ENCODE measurements at regions not wholly inside any gene's neighbourhood (a gene's known extent, or its start where the extent isn't known, plus 50 kb on each side); places are given as distances from the start of the nearest gene placed in this dataset.

DNA sequence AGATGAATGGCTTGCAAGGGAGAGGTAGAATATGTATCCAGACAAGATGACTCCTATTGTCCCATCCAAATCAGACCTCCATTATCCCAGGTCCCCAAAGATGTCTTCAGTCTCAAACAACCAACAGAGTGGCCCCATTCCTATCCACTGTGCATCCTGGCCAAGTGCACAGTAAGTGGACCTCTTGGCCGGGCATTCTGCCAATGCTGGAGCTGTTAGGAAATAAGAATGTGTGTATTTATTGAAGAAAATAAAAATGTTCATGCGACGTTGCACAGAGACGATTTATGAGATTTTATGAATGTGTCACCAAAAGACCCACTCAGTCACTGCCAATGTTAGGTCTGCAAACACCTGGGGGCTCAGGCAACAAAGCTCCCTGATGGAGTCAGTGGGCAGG, 196.0 kb downstream of the MAFB start:
- DNase-seq (ENCODE audit: low read depth): peak; percentile 95

DNA sequence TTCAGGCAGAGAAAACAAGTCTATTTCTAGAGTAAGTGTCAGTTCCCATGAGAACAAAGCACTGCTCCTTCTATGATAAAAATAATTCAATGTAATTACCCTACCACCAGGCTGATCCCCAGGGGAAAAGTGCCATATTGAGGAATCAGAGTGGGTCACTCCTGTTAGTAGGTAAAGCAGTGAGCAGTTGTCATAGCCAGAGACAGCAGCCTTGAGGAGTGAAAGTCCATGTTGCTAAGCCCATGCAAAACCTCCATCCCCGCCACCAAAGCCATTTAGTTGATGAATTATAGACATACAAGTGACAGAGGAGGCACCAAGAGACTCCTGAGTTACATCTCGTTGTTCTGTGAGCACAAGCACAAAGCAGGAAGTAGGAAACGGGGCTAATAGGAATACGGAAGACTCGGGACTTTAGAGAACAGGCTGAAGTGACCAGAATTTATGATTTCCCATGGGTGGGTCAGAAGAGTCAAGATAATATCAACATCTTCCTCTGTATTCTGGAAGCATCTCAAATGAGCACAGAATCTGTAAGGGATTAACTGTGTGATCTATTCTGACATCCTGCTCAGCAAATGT, 197.9 kb downstream of the MAFB start:
- no peak for DNase-seq (ENCODE audit: low read depth)

DNA sequence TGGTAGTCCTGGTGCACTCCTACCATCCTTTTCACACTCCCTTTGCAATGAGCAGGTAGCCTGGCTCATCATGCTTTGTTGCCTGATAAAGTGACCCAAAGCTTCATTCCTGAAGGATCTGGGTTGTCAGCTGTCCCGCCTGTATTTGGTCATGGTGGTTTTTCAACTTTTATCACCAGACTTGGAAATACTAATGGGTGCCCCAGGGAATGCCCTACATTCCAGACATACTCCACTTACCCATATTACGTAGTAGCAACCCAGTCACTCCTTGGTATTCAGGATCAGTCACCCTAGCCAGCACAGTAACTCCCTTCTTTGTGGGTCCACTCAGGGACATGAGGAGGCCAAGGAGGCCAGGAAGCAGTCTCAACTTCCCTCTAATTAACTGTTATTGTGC, 199.2 kb downstream of the MAFB start:
- peak; percentile 99 for DNase-seq (ENCODE audit: low read depth)

DNA sequence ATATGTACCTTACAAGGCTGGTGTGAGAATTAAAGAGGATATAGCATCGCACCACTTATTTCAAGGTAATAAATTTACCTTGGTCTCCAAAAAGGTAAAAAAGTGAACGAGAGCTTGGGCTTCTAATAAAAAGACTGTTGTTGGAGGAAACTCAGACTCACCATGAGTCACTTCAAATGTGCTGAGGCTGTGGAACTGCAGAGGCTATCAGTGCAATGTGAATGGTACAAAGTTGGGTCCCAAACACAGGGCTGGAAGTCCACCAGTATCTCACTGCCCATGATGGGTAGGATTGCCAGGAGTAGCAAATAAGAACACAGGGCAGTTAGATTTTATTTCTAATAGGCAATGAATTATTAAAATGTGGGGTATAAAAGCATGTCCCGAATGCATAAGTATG, 200.6 kb downstream of the MAFB start:
- peak; percentile 72 for DNase-seq (ENCODE audit: low read depth)

DNA sequence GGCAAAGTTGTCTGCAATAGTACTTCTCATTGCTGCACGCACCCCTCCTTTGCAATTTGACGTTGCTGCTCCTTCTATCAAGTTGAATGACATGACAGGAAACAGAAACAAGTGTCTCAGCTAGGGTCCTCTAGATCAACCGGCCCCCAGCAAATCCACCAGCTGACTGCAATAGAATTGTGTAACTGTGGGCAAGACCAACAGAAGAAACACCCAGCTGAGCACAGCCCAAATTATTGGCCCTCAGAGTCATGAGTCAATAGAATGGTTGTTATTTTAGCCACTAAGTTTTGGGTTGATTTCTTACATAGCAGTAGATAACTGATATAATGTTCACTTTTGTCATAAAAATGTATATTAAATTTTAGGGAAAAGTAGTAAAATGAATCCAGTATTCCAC, 202.7 kb downstream of the MAFB start:
- no peak for DNase-seq (ENCODE audit: low read depth)

DNA sequence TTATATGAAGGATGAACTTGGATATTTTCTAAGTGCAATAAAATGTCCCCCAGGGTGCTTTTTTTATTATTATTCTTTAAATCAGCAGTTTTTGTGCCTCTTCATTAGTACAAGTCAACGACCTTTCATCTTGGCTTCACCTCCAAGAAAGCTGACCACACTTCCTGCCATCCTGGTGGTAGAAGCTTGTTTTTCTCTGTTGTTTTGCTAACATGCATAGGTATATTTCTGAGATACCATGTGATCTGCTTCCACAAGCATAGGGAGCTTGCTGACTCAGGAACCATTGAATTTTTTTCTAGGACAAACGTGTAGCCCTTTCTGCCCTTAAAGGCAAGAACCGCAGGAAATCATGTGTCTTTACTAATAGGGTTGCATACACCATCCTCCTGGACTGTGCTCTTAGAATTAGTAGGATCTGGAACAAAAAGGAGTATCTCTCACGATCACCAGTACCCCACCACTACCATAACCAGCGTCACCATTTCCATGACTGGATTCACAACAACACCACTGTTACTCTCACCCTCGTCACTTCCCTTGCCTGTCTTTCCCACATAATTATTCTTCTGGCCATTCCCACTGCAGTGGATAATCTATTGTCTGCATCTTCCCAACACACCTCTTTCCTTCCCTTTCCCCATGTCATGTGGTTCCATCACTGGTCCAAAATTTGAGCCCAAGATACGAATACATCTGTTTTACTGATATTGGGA, 207.1 kb downstream of the MAFB start:
- DNase-seq (ENCODE audit: low read depth): peak; percentile 47

DNA sequence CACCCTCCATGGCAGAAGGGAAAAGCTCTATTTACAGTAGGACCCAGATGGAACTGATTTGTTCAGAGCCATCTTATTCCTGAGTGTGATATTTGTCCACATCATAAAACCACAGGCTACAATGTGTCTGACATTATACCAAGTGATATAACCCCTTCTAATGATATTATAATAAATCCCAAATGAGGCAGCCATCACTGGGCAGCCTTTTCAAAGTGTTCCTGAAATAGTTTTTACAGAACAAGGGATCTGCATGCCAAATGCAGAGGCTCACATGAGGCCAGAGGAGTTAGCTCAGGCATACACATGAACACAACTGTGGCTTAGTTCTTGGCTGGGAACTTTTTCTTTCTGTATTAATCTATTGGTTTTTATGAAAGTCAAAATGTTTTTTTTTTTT, 207.7 kb downstream of the MAFB start:
- DNase-seq (ENCODE audit: low read depth): no peak

DNA sequence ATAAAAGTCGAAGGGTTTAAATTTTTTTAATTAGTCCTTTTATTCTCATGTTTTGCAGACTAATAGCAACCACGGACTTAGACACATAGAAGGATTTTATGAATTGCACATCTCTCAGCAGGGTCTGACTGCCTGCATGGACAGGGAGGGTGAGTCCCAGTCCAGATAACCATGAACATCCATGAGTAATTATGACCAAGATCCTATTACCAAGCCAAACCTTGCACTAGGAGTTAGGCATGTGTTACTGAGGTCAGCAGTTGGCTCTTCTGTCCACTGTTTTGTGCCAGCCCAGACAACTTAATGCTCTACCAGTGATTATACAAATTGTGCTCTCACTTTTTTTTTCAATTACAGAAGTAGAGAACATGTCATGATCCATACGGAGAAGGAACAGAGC, 211.2 kb downstream of the MAFB start:
- peak; percentile 44 for DNase-seq (ENCODE audit: low read depth)

DNA sequence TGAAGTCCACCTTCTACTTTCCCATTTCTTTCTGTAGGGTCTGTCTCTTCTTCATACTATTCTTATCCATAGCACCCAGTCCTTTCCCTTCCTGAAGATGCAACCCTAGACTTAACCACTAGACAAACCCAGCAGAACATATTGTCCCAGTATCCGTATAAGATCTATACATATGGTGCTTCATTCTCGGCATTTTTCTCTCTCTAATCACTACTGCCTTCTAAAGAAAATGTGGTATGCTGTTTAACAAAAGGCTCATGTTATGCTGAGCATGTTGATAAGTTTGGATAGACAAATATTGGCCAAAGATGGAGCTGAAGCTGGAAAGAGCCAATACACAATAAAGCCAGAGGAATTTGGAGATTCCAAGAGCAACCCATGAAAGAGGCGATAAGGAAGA, 212.6 kb downstream of the MAFB start:
- no peak for DNase-seq (ENCODE audit: low read depth)

DNA sequence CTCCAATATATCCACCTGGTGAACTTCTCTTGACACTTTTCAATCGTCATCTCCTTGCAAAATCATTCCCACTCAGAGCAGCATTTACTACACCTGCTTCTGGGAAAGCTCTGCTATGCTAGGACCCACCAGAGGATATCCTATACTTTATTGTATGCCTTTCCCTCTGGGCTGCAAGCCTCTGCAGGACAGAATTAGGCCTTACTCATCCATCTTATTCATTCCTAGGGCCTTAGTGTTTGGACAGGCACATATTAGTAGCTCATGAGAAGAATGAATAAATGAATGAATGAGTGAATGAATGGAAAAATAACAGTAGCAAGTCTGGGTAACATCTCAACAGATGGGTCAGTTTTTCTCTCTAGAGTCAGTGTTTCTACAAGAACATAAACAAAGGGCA, 216.1 kb downstream of the MAFB start:
- DNase-seq (ENCODE audit: low read depth): no peak

DNA sequence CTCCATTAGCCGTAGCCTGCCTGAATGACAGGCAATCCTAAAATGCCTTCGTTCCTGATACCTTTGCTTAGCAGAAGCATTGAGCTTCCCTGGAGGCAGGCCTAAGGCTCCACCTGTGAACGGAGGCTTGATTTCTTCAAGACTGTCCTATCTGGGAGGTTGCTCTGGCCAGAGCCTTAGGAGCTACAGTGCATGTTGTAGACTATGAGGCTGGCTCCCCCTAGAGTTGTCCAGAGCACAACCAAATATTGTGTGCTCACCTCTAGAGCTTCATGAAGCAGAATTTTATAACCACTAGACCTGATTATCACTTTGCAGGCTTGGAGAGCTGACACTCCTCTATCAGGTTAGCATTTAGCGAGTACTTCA, 217.8 kb downstream of the MAFB start:
- peak; percentile 43 for DNase-seq (ENCODE audit: low read depth)

DNA sequence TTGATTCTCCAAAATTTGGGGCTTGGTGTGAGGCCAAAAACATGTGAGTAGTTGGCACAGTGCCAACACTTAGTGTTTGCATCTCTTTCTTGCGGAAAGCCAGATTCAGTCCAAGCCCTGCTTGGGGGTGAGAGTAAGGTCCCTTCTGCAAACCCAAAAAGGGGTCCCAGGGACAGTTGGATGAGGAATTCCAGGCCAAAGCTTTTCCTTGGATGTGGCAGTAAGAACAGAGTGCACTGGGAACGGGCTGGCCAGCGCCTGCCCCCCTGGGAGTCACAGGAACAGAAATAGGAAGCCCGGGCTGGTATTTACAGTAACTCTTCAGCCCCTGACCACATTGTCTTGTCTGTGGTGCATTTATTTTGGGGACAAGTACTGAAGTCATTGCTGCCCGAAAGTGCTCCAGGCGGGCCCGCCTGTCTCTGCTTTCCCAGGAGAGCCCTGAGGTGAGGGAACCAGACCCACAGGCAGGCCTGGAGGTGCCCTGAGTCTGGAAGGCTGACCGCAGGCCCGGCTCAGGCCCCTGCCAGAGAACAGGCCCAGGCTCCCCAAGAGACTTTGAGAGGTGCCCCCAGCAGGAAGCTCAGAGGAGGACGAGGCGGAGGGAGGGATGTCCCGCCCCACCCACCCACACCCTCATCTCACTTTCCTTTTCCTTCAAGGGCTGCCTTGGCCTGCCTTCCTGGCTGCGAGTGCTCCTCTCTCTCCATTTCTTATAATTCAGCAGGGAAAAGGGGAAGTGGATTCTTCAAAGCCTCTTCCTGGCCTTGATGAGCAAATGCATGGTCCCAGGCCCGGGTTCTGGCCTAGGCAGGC, 218.4 kb downstream of the MAFB start:
- DNase-seq (ENCODE audit: low read depth): no peak

DNA sequence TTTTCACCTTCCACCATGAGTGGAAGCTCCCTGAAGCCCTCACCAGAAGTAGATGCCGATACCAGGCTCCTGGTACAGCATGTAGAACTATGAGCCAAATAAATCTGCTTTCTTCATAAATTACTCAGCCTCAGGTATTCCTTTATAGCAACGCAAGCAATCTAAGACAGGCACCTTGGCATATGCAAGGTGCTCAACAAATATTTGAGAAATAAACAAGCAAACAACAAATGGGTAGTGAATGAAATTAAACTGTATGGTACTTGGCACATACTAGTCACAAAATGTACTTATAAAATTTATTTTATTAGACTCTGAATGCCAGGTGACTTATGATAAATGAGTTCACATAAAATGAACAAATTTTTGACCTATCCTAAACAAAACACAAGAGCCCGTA, 220.3 kb downstream of the MAFB start:
- DNase-seq (ENCODE audit: low read depth): no peak

DNA sequence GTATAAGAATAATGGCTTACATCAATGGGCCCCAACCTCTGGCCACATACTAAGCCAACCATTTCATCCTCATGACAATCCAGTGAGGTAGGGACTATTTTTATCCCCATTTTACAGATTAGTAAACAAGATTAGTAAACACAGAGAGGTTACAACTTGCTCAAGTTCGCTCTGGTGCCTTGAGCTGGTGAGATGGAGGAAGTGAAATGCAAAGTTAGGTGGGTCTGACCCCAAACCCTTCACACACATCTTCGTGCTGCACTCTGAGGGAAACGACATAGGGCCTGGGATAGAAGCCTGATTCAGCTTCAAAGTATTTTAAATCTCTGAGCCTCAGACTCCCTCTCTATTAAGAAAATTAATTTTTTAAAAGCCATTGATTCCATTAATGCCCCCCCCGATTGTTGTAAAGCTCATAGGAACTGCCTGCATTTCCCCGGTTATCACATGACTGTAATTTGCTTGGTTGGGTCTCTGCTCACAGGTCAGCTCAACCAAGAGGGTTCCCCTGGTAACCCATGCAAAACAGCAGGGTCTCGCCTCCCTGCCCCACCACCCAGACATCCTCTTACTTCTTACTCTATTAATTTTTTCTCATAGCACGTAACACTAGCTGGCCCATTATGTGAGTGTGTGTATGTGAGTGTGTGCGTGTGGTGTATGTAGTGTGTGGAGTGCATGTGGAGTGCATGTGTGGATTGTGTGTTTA, 221.2 kb downstream of the MAFB start:
- no peak for DNase-seq (ENCODE audit: low read depth)

DNA sequence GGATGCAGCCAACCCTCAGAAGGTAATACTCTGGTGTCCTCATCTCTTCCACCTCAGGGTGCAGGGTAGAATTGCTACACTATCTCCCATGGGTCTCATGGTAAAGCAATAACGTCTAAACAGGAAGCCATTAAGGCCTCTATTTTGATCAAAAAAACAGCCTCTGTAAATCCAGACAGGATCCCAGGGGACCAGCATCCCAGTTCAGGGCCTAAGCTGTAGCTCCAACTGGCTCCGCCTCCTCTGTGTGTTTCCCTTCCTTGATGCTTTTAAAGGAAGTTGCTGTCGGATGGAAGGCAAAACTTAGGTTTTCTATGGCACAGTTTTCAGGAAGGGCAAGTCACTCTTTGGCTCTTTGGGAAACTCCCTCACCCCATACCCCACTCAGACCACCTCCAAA, 222.0 kb downstream of the MAFB start:
- DNase-seq (ENCODE audit: low read depth): no peak

DNA sequence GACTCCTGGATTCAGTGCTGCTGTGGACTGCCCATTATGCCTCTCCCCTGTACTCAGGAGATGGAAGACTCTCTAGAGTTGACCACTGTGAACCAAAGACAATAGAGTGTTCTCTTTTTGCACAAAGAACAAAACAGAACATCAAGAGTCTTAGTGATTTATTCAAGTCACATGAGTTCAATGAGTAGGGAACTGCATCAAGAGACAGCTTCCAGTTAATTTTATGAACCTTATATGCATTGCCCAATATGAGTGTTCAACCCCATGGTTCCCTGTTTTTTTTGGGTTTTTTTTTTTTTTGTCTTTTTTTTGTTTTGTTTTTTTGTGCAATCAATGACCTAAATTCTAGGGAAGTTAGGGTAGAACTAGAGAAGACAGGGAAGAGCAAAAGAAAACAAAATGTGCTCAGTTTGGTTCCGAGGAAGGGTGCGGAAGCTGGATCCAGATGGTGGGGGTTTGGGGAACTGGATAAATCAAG, 224.3 kb downstream of the MAFB start:
- no peak for DNase-seq (ENCODE audit: low read depth)

DNA sequence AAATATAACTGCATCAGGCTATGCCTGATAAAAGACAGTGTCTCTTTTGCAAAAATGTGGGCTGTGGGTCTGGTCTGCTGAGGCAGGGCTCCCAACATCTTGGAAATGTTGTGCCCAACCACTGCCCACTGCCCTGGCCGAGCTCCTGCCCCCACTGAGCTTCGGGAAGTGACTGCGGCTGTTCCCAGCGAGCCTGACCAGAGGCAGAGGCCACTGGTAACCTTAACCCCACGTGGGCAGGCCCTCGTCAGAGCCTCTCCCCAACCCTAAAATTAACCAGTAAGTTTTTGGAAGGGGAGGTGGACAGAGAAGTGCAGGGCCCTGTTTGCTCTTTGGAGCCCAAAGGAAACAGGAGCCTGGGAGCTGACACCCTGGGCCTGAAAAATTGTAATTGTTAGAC, 225.9 kb downstream of the MAFB start:
- DNase-seq (ENCODE audit: low read depth): no peak

DNA sequence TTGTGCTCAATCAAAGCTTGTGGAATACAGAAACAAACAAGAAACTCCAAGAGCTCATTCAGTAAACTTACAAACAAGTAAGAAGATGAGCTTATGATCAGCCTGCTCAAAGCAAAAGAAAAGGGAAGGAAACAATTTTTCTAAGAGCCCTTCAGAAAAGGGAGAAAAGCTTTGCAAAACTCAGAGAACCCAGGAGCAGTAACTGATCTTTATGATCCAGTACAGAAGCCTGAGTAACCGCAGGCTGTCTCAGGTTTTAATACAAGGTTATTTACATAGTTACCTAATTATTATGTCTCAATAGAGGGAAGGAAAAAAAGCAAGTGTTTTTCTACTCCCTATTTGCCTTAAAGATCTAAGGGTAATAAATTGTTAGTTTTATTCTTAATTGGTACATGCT, 226.5 kb downstream of the MAFB start:
- DNase-seq (ENCODE audit: low read depth): no peak

DNA sequence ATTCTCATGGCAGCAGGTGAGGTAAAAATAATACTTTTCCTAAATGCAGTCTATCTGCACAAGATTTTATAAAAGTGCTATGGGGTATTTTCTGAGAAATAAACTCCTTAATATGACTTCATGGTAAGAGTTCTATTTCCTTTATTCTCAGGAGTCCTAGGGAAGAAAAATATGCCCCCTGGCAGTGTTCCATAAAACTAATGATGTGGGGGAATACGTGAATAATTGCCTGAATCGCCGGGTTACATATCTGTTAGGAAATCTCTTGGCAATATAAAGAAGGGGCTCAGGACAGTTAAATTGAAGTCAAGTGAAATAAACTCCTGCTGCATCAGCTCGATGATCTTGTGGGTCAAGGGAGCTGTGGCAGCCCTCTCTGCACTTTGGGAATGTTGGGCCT, 229.7 kb downstream of the MAFB start:
- DNase-seq (ENCODE audit: low read depth): no peak

DNA sequence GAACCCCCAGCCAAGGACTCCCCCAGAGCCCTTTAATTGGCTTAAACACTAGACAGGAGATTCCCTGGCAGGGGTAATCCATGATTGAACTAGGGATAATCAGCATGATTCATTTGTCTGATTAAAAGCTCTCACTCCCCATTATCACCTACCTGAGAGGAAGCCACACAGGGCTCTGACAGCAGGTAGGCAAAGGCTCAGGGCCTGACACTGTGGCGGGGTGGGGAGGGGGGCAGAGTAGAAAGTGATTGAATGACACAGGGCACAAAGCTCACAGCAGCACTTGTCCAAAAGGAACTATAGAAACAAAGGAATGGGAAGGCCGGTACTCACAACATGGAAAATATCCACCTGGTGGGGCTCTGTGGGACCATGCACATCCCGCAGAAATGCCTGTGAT, 231.6 kb downstream of the MAFB start:
- DNase-seq (ENCODE audit: low read depth): no peak

DNA sequence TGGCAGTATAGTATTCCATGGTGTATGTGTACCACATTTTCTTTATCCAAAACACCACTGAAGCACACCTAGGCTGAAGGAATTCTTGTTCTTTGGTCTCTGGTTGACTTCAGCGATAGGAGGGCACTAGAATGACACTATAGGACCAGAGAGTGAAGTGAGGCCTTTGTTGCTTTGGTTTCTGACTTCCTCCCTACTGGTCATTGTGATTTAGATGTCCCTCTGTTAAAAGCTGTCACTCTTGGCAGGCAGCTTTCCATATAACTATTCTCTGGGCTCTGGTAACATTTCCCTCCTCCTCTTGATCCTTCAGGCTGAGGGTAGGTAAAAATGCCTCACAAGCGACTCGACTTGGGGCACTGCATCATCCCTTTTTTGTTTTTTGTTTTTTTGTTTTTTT, 236.3 kb downstream of the MAFB start:
- DNase-seq (ENCODE audit: low read depth): no peak

DNA sequence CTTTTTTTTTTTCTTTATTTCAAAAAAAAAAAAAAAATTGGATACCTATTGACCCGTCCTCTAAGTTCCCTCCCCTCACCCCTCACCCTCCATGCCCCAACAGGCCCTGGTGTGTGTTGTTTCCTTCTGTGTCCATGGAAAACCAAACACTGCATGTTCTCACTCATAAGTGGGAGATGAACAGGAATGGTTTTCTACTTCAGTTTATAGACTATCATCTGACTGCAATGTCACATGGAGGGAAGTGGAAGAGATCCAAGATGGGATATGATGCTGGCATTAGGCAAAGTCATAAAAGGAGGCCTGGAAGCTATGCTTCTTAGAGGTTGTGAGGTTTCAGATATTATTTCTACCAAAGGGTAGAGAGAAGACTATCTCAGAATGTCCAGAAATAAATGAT, 237.5 kb downstream of the MAFB start:
- no peak for DNase-seq (ENCODE audit: low read depth)
